ENCODE measurements at regions not wholly inside any gene's neighbourhood (a gene's known extent, or its start where the extent isn't known, plus 50 kb on each side); places are given as distances from the start of the nearest gene placed in this dataset.

DNA sequence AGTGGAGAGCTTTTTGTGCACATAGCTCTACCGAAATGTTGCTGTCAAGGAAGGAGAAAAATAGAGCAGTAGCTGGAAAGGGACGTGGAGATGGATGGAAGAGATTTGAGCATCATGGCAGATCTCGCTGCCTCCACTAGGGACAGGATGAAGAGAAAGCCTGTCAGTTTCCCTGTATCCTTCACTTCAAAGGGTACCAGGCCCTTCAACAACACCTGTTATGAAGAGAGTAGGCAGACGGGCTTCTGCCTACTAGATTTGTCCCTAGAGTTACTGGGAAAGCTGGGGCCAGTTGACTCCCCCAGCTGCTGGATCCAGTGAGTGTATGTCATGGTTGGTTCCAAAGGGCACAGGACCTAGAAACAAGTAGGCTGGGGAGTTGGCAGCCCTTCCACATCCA lies 150.8 kb downstream of the TLE3 start:
- peaks cover 0 to 3% (median 0%) of the 10 kb centered on the region in 4 donors for H3K27me3 ChIP-seq (ENCODE audit: control insufficient read depth in 4 of 4, insufficient read depth in 4 of 4, low read length in 3 of 4)
- TF ChIP-seq YY1 (IDR thresholded peaks at IDR 0.05): no peak
- TF ChIP-seq EGR1 (IDR thresholded peaks at IDR 0.05; ENCODE audit: low read depth in 2 of 2): no peak
- TF ChIP-seq NR2F2 (IDR thresholded peaks at IDR 0.05): no peak
- TF ChIP-seq, protein P1, sequence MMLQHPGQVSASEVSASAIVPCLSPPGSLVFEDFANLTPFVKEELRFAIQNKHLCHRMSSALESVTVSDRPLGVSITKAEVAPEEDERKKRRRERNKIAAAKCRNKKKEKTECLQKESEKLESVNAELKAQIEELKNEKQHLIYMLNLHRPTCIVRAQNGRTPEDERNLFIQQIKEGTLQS (IDR thresholded peaks at IDR 0.05): no peak
- no peak for TF ChIP-seq FOXA2 (IDR thresholded peaks at IDR 0.05)
- no peak for TF ChIP-seq SP1 (IDR thresholded peaks at IDR 0.05)
- TF ChIP-seq, protein P2, sequence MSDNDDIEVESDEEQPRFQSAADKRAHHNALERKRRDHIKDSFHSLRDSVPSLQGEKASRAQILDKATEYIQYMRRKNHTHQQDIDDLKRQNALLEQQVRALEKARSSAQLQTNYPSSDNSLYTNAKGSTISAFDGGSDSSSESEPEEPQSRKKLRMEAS (IDR thresholded peaks at IDR 0.05): no peak
- H3K36me3 ChIP-seq (ENCODE audit: control insufficient read depth in 4 of 4, insufficient read depth in 3 of 4, low read depth in 1 of 4, low read length in 3 of 4): no peaks in the 10 kb centered on the region
- 85% methylated on average over 4 of the region's 4 CpGs for WGBS
- H3K9me3 ChIP-seq (ENCODE audit: control insufficient read depth in 4 of 4, low read length in 3 of 4): no peaks in the 10 kb centered on the region
- no peak overlapping the region for H3K4me3 ChIP-seq (ENCODE audit: low read depth in 1 of 3, low read length in 3 of 3)
- no peak overlapping the region for H3K9ac ChIP-seq (ENCODE audit: low read depth in 1 of 2, low read length in 2 of 2)
- DNase-seq (ENCODE audit: low spot score): no peak
- H3K4me1 ChIP-seq (ENCODE audit: control insufficient read depth in 4 of 4, insufficient read depth in 4 of 4, low read length in 3 of 4): no peaks in the 10 kb centered on the region
- H3K27ac ChIP-seq (ENCODE audit: low read depth in 1 of 2, low read length in 2 of 2): no peak overlapping the region

DNA sequence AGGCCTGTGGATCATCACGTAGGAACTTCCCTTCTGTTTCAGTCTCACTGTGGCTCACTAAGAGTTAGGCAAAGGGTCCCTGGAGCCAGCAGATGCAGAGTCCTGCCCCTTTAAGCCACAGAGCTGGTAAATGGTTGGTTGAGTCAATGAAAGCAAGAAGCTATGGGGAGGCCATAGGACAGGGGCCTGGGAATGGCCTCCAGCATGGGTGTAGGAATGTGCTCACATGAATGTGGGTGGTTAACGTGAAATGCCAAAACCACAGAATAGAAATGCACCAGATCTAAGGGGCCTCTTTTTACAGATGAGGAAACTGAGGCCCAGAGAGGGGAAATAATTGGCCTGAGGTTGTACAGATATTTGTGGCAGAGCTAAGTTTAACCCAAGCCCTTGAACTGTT lies 150.3 kb downstream of the TLE3 start:
- H3K9me3 ChIP-seq (ENCODE audit: control insufficient read depth in 4 of 4, low read length in 3 of 4): no peaks in the 10 kb centered on the region
- H3K27ac ChIP-seq (ENCODE audit: low read depth in 1 of 2, low read length in 2 of 2): no peak overlapping the region
- peaks cover 0 to 3% (median 0%) of the 10 kb centered on the region in 4 donors for H3K27me3 ChIP-seq (ENCODE audit: control insufficient read depth in 4 of 4, insufficient read depth in 4 of 4, low read length in 3 of 4)
- no peak for DNase-seq (ENCODE audit: low spot score)
- H3K4me3 ChIP-seq (ENCODE audit: low read depth in 1 of 3, low read length in 3 of 3): no peak overlapping the region
- no peak overlapping the region for H3K9ac ChIP-seq (ENCODE audit: low read depth in 1 of 2, low read length in 2 of 2)
- H3K36me3 ChIP-seq (ENCODE audit: control insufficient read depth in 4 of 4, insufficient read depth in 3 of 4, low read depth in 1 of 4, low read length in 3 of 4): no peaks in the 10 kb centered on the region
- TF ChIP-seq FOXA1 (IDR thresholded peaks at IDR 0.05) (no peak), GABPA (IDR thresholded peaks at IDR 0.05 in 1 of 2, conservative IDR thresholded peaks at IDR 0.05 in 1 of 2) (no peak), HNF4G (IDR thresholded peaks at IDR 0.05) (no peak), FOXA2 (IDR thresholded peaks at IDR 0.05) (no peak), JUND (IDR thresholded peaks at IDR 0.05) (no peak), EGR1 (IDR thresholded peaks at IDR 0.05; ENCODE audit: low read depth in 2 of 2) (no peak), RAD21 (IDR thresholded peaks at IDR 0.05) (no peak), RXRA (IDR thresholded peaks at IDR 0.05) (no peak), HNF4A (conservative IDR thresholded peaks at IDR 0.05) (no peak), SP1 (IDR thresholded peaks at IDR 0.05) (no peak), NR2F2 (IDR thresholded peaks at IDR 0.05) (no peak), YY1 (IDR thresholded peaks at IDR 0.05) (no peak), TAF1 (conservative IDR thresholded peaks at IDR 0.05) (no peak)
- TF ChIP-seq, protein P2 (IDR thresholded peaks at IDR 0.05): no peak
- TF ChIP-seq, protein P3, sequence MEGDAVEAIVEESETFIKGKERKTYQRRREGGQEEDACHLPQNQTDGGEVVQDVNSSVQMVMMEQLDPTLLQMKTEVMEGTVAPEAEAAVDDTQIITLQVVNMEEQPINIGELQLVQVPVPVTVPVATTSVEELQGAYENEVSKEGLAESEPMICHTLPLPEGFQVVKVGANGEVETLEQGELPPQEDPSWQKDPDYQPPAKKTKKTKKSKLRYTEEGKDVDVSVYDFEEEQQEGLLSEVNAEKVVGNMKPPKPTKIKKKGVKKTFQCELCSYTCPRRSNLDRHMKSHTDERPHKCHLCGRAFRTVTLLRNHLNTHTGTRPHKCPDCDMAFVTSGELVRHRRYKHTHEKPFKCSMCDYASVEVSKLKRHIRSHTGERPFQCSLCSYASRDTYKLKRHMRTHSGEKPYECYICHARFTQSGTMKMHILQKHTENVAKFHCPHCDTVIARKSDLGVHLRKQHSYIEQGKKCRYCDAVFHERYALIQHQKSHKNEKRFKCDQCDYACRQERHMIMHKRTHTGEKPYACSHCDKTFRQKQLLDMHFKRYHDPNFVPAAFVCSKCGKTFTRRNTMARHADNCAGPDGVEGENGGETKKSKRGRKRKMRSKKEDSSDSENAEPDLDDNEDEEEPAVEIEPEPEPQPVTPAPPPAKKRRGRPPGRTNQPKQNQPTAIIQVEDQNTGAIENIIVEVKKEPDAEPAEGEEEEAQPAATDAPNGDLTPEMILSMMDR (IDR thresholded peaks at IDR 0.05; ENCODE audit: low read depth, low read length, missing input control): no peak
- TF ChIP-seq, protein P4, sequence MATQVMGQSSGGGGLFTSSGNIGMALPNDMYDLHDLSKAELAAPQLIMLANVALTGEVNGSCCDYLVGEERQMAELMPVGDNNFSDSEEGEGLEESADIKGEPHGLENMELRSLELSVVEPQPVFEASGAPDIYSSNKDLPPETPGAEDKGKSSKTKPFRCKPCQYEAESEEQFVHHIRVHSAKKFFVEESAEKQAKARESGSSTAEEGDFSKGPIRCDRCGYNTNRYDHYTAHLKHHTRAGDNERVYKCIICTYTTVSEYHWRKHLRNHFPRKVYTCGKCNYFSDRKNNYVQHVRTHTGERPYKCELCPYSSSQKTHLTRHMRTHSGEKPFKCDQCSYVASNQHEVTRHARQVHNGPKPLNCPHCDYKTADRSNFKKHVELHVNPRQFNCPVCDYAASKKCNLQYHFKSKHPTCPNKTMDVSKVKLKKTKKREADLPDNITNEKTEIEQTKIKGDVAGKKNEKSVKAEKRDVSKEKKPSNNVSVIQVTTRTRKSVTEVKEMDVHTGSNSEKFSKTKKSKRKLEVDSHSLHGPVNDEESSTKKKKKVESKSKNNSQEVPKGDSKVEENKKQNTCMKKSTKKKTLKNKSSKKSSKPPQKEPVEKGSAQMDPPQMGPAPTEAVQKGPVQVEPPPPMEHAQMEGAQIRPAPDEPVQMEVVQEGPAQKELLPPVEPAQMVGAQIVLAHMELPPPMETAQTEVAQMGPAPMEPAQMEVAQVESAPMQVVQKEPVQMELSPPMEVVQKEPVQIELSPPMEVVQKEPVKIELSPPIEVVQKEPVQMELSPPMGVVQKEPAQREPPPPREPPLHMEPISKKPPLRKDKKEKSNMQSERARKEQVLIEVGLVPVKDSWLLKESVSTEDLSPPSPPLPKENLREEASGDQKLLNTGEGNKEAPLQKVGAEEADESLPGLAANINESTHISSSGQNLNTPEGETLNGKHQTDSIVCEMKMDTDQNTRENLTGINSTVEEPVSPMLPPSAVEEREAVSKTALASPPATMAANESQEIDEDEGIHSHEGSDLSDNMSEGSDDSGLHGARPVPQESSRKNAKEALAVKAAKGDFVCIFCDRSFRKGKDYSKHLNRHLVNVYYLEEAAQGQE (IDR thresholded peaks at IDR 0.05): no peak
- TF ChIP-seq, protein P5, sequence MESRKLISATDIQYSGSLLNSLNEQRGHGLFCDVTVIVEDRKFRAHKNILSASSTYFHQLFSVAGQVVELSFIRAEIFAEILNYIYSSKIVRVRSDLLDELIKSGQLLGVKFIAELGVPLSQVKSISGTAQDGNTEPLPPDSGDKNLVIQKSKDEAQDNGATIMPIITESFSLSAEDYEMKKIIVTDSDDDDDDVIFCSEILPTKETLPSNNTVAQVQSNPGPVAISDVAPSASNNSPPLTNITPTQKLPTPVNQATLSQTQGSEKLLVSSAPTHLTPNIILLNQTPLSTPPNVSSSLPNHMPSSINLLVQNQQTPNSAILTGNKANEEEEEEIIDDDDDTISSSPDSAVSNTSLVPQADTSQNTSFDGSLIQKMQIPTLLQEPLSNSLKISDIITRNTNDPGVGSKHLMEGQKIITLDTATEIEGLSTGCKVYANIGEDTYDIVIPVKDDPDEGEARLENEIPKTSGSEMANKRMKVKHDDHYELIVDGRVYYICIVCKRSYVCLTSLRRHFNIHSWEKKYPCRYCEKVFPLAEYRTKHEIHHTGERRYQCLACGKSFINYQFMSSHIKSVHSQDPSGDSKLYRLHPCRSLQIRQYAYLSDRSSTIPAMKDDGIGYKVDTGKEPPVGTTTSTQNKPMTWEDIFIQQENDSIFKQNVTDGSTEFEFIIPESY (IDR thresholded peaks at IDR 0.05): no peak
- TF ChIP-seq, protein P1 (IDR thresholded peaks at IDR 0.05): no peak
- H3K4me1 ChIP-seq (ENCODE audit: control insufficient read depth in 4 of 4, insufficient read depth in 4 of 4, low read length in 3 of 4): no peaks in the 10 kb centered on the region
- 94% methylated on average over 2 of the region's 2 CpGs for WGBS

All from liver (tissue), 8 donors.